Lower leg skin (tissue), 3 donors: ENCODE measurements at regions not wholly inside any gene's neighbourhood (a gene's known extent, or its start where the extent isn't known, plus 50 kb on each side); places are given as distances from the start of the nearest gene placed in this dataset.

Source experiments
- CTCF ChIP-seq, 3 donors: fragments of 450-650 bp; IDR thresholded peaks; one replicate each; pipeline ENCODE4 v1.5.1; 2016; ENCODE audit warnings: antibody characterized with exemption in 3 of 3, mild to moderate bottlenecking in 3 of 3, moderate library complexity in 2 of 3
- POLR2A ChIP-seq, 2 donors: fragments of 450-650 bp; IDR thresholded peaks; one replicate each; pipeline ENCODE4 v1.6.1; 2016 to 2017; ENCODE audit warnings: antibody characterized with exemption in 2 of 2, mild to moderate bottlenecking in 1 of 2, moderate library complexity in 1 of 2

GRCh38 chr10:113982769-113983168 lies 60.9 kb upstream of the ADRB1 start:
- TF ChIP-seq POLR2A (IDR thresholded peaks at IDR 0.05) (no peak), CTCF (IDR thresholded peaks at IDR 0.05) (no peak)
